Glutamatergic neuron (in vitro differentiated cells): ENCODE measurements at regions not wholly inside any gene's neighbourhood (a gene's known extent, or its start where the extent isn't known, plus 50 kb on each side); places are given as distances from the start of the nearest gene placed in this dataset.

ENCODE experiments used
- DNase-seq: peaks from one replicate; pipeline ENCODE4 v3.0.0; 2022
- H3K27ac Mint-ChIP-seq: one replicate; pipeline ENCODE4 v1.8.0; 2020; ENCODE audit warnings: mild to moderate bottlenecking, mixed read lengths, inconsistent platforms; ENCODE audit not compliant: unreplicated experiment
- H3K27me3 Mint-ChIP-seq: one replicate; pipeline ENCODE4 v1.8.0; 2020; ENCODE audit warnings: mild to moderate bottlenecking, moderate library complexity, mixed read lengths, inconsistent platforms; ENCODE audit not compliant: unreplicated experiment
- H3K36me3 Mint-ChIP-seq: one replicate; pipeline ENCODE4 v1.8.0; 2020; ENCODE audit warnings: mild to moderate bottlenecking, mixed read lengths, inconsistent platforms; ENCODE audit not compliant: unreplicated experiment
- H3K4me1 Mint-ChIP-seq: one replicate; pipeline ENCODE4 v1.8.0; 2020; ENCODE audit warnings: mild to moderate bottlenecking, low read depth, mixed read lengths, inconsistent platforms; ENCODE audit not compliant: unreplicated experiment
- H3K4me3 Mint-ChIP-seq: one replicate; pipeline ENCODE4 v1.8.0; 2020; ENCODE audit warnings: mild to moderate bottlenecking, mixed read lengths, inconsistent platforms; ENCODE audit not compliant: unreplicated experiment
- H3K9me3 Mint-ChIP-seq: one replicate; pipeline ENCODE4 v1.8.0; 2020; ENCODE audit warnings: mild to moderate bottlenecking, moderate library complexity, mixed read lengths, inconsistent platforms; ENCODE audit not compliant: unreplicated experiment
- TF ChIP-seq, protein P1 (sequence below): fragments of 200-600 bp; sonication (generic); IDR thresholded peaks from one replicate; pipeline ENCODE4 v1.5.0; 2021; ENCODE audit not compliant: partially characterized antibody, unreplicated experiment

GRCh38 chr11:92053216-92053615 lies 171.4 kb upstream of the FAT3 start:
- TF ChIP-seq, protein P1, sequence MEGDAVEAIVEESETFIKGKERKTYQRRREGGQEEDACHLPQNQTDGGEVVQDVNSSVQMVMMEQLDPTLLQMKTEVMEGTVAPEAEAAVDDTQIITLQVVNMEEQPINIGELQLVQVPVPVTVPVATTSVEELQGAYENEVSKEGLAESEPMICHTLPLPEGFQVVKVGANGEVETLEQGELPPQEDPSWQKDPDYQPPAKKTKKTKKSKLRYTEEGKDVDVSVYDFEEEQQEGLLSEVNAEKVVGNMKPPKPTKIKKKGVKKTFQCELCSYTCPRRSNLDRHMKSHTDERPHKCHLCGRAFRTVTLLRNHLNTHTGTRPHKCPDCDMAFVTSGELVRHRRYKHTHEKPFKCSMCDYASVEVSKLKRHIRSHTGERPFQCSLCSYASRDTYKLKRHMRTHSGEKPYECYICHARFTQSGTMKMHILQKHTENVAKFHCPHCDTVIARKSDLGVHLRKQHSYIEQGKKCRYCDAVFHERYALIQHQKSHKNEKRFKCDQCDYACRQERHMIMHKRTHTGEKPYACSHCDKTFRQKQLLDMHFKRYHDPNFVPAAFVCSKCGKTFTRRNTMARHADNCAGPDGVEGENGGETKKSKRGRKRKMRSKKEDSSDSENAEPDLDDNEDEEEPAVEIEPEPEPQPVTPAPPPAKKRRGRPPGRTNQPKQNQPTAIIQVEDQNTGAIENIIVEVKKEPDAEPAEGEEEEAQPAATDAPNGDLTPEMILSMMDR = no peak

DNA sequence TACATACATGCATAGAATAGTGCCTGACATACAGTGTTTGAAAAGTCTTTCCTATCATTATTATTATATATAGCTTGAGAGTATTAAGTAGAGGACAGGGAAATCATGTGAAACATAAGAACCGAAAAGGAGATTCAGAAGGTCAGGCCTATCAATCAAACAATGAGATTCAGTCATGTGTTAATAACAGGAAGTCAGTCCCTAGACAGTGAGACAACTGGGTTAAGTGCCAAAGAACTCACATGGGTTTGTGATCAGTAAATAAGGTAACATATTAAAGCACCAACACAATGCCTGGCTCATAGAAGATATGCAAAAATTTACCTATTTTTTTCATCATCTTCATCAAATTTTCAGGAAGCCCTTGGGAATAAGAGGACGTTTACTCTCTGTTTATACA lies 174.3 kb upstream of the FAT3 start:
- no peaks in the 10 kb centered on the region for H3K27me3 Mint-ChIP-seq

More at GRCh38 chr11:92053216-92053615, 171.4 kb upstream of the FAT3 start:
- DNase-seq = no peak
- Mint-ChIP-seq H3K4me1 (no peaks in the 10 kb centered on the region), H3K27ac (no peak overlapping the region), H3K27me3 (no peaks in the 10 kb centered on the region), H3K36me3 (no peaks in the 10 kb centered on the region), H3K4me3 (no peak overlapping the region), H3K9me3 (no peaks in the 10 kb centered on the region)

GRCh38 chr11:92048415-92048814 lies 176.2 kb upstream of the FAT3 start:
- H3K36me3 Mint-ChIP-seq = no peaks in the 10 kb centered on the region
- no peaks in the 10 kb centered on the region for H3K27me3 Mint-ChIP-seq
- TF ChIP-seq, protein P1 = no peak
- no peaks in the 10 kb centered on the region for H3K4me1 Mint-ChIP-seq
- H3K4me3 Mint-ChIP-seq = no peak overlapping the region
- H3K9me3 Mint-ChIP-seq = no peaks in the 10 kb centered on the region
- no peak for DNase-seq
- no peak overlapping the region for H3K27ac Mint-ChIP-seq

More for the DNA sequence above, 174.3 kb upstream of the FAT3 start:
- no peak overlapping the region for H3K4me3 Mint-ChIP-seq
- no peak for DNase-seq
- no peaks in the 10 kb centered on the region for H3K4me1 Mint-ChIP-seq
- no peaks in the 10 kb centered on the region for H3K36me3 Mint-ChIP-seq
- H3K27ac Mint-ChIP-seq = no peak overlapping the region
- TF ChIP-seq, protein P1 = no peak
- no peaks in the 10 kb centered on the region for H3K9me3 Mint-ChIP-seq

GRCh38 chr11:92046103-92046502 lies 178.5 kb upstream of the FAT3 start:
- no peaks in the 10 kb centered on the region for H3K36me3 Mint-ChIP-seq
- peaks cover 2% of the 10 kb centered on the region for H3K9me3 Mint-ChIP-seq
- no peak for DNase-seq
- no peak overlapping the region for H3K27ac Mint-ChIP-seq
- H3K4me1 Mint-ChIP-seq = no peaks in the 10 kb centered on the region
- H3K4me3 Mint-ChIP-seq = no peak overlapping the region
- TF ChIP-seq, protein P1 = no peak
- no peaks in the 10 kb centered on the region for H3K27me3 Mint-ChIP-seq

DNA sequence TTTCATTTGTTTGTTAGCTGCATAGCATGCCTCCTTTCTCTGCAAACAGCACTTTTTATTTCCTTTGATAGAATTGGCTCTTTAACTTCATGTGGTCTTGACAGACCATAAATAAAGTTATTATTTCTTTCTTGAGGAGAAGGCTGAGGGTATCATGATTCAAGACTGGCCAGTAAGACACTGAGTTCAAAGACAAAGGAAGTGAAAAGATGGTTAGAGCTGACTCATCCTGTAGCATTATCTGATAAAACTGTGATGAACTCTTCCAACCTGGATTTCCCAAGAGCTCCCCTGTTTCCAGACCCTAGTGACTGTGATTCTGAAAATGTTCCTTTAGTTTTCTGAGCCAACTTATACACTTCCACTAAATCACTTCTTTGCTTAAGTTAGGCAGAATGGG lies 179.3 kb upstream of the FAT3 start:
- Mint-ChIP-seq H3K36me3 (no peaks in the 10 kb centered on the region), H3K9me3 (peaks cover 2% of the 10 kb centered on the region), H3K27me3 (no peaks in the 10 kb centered on the region), H3K4me1 (no peaks in the 10 kb centered on the region), H3K4me3 (no peak overlapping the region), H3K27ac (no peak overlapping the region)
- DNase-seq = no peak
- TF ChIP-seq, protein P1 = no peak
